HG02763 (cell line): ENCODE measurements at regions not wholly inside any gene's neighbourhood (a gene's known extent, or its start where the extent isn't known, plus 50 kb on each side); places are given as distances from the start of the nearest gene placed in this dataset.
A peak's percentile ranks its signal among the peaks of the same experiment; 100 is the strongest.

Experiments
- ATAC-seq: cut with Tn5 transposase; IDR thresholded peaks from one replicate; pipeline ENCODE4 v1.9.1; 2021; ENCODE audit warnings: mild to moderate bottlenecking, moderate library complexity; ENCODE audit not compliant: unreplicated experiment

GRCh38 chr2:144333143-144333555 is 186.8 kb downstream of the ZEB2 start:
- no peak for ATAC-seq

GRCh38 chr2:144332356-144333142 is 187.4 kb downstream of the ZEB2 start:
- ATAC-seq, result peak; percentile 92

- ATAC-seq, result peak; percentile 71
Observed at GRCh38 chr2:144331674-144332355, 188.1 kb downstream of the ZEB2 start.

- ATAC-seq, result no peak
Observed at GRCh38 chr2:144330951-144331673, 188.8 kb downstream of the ZEB2 start.

- no peak for ATAC-seq
Observed at GRCh38 chr2:144329472-144329871, 190.4 kb downstream of the ZEB2 start.

GRCh38 chr2:144328938-144329337 is 191.0 kb downstream of the ZEB2 start:
- ATAC-seq, result no peak

GRCh38 chr2:144326825-144327224 is 193.1 kb downstream of the ZEB2 start:
- ATAC-seq, result no peak

- peak; percentile 55 for ATAC-seq
Observed at GRCh38 chr2:144325086-144325485, 194.8 kb downstream of the ZEB2 start.

- ATAC-seq, result peak; percentile 34
Observed at GRCh38 chr2:144324446-144325045, 195.4 kb downstream of the ZEB2 start.

GRCh38 chr2:144323946-144324345 is 196.0 kb downstream of the ZEB2 start:
- ATAC-seq, result no peak

GRCh38 chr2:144322379-144322778 is 197.5 kb downstream of the ZEB2 start:
- no peak for ATAC-seq

GRCh38 chr2:144320491-144320890 is 199.4 kb downstream of the ZEB2 start:
- no peak for ATAC-seq

GRCh38 chr2:144317071-144317738 is 202.7 kb downstream of the ZEB2 start:
- no peak for ATAC-seq

GRCh38 chr2:144310889-144311608 is 208.9 kb downstream of the ZEB2 start:
- peak; percentile 47 for ATAC-seq

- ATAC-seq, result no peak
Observed at GRCh38 chr2:144310484-144310883, 209.4 kb downstream of the ZEB2 start.

GRCh38 chr2:144307711-144308110 is 212.2 kb downstream of the ZEB2 start:
- ATAC-seq, result no peak

- ATAC-seq, result no peak
Observed at GRCh38 chr2:144304202-144304601, 215.7 kb downstream of the ZEB2 start.

GRCh38 chr2:144300632-144301031 is 219.3 kb downstream of the ZEB2 start:
- ATAC-seq, result no peak

- no peak for ATAC-seq
Observed at GRCh38 chr2:144290276-144290675, 229.6 kb downstream of the ZEB2 start.

- ATAC-seq, result no peak
Observed at GRCh38 chr2:144288438-144288837, 231.5 kb downstream of the ZEB2 start.
